ENCODE measurements at regions not wholly inside any gene's neighbourhood (a gene's known extent, or its start where the extent isn't known, plus 50 kb on each side); places are given as distances from the start of the nearest gene placed in this dataset.

GRCh38 chr13:56659041-56659471 is 481.7 kb upstream of the PRR20A start:
- no peaks in the 10 kb centered on the region for H3K4me1 Mint-ChIP-seq
- ATAC-seq (no peak), DNase-seq (ENCODE audit: low spot score) (no peak)
- H3K27me3 Mint-ChIP-seq (ENCODE audit: low read depth), result no peaks in the 10 kb centered on the region
- TF ChIP-seq TEAD1 (CRISPR knock-in tag; IDR thresholded peaks at IDR 0.05) (no peak), PREB (CRISPR knock-in tag; IDR thresholded peaks at IDR 0.05; ENCODE audit: borderline replicate concordance) (no peak), RORB (CRISPR knock-in tag; IDR thresholded peaks at IDR 0.05) (no peak), PRDM15 (CRISPR knock-in tag; IDR thresholded peaks at IDR 0.05) (no peak), FOXK1 (CRISPR knock-in tag; IDR thresholded peaks at IDR 0.05) (no peak), EMX1 (CRISPR knock-in tag; IDR thresholded peaks at IDR 0.05) (no peak), ERG (CRISPR knock-in tag; IDR thresholded peaks at IDR 0.05) (no peak), ZNF416 (CRISPR knock-in tag; IDR thresholded peaks at IDR 0.05) (no peak), ATF2 (CRISPR knock-in tag; IDR thresholded peaks at IDR 0.05; ENCODE audit: borderline replicate concordance, low read depth) (no peak), ZNF138 (CRISPR knock-in tag; conservative IDR thresholded peaks at IDR 0.05) (no peak), ZNF671 (CRISPR knock-in tag; IDR thresholded peaks at IDR 0.05) (no peak), ATF3 (CRISPR knock-in tag; conservative IDR thresholded peaks at IDR 0.05) (no peak), ZNF512 (CRISPR knock-in tag; IDR thresholded peaks at IDR 0.05; ENCODE audit: borderline replicate concordance) (no peak), USF2 (CRISPR knock-in tag; IDR thresholded peaks at IDR 0.05) (no peak), NR3C1 (CRISPR knock-in tag; conservative IDR thresholded peaks at IDR 0.05; ENCODE audit: low read depth) (no peak), GABPB1 (CRISPR knock-in tag; IDR thresholded peaks at IDR 0.05) (no peak), SMAD4 (CRISPR knock-in tag; IDR thresholded peaks at IDR 0.05) (no peak)
- CTCF ChIA-PET, result no interaction called here
- no peak overlapping the region for H3K4me3 Mint-ChIP-seq
- peaks cover 45% of the 10 kb centered on the region for H3K9me3 Mint-ChIP-seq
- H3K27ac Mint-ChIP-seq, result no peak overlapping the region
- H3K36me3 Mint-ChIP-seq, result peaks cover 38% of the 10 kb centered on the region
- POLR2A ChIA-PET, result no interaction called here
